GM12873 (cell line): ENCODE measurements at regions not wholly inside any gene's neighbourhood (a gene's known extent, or its start where the extent isn't known, plus 50 kb on each side); places are given as distances from the start of the nearest gene placed in this dataset.

Experiments used
- CTCF ChIP-seq: IDR thresholded peaks from 2 replicates; pipeline ENCODE4 v1.5.1; 2012; ENCODE audit warnings: low read depth, mild to moderate bottlenecking, moderate library complexity, low read length, control low read depth; ENCODE audit not compliant: insufficient read depth; ENCODE audit errors: missing control alignments

- TF ChIP-seq CTCF, result peak; percentile 67
Measured at GRCh38 chrX:55160685-55161552, 59.2 kb upstream of the PAGE5 start.

- TF ChIP-seq CTCF, result no peak
Measured at GRCh38 chrX:55161581-55161980, 58.6 kb upstream of the PAGE5 start.

GRCh38 chrX:55163171-55163570, 57.0 kb upstream of the PAGE5 start:
- no peak for TF ChIP-seq CTCF

GRCh38 chrX:55167124-55167803, 52.9 kb upstream of the PAGE5 start:
- no peak for TF ChIP-seq CTCF

GRCh38 chrX:55167901-55168300, 52.2 kb upstream of the PAGE5 start:
- no peak for TF ChIP-seq CTCF

- TF ChIP-seq CTCF, result no peak
Measured at GRCh38 chrX:55169782-55170181, 50.4 kb upstream of the PAGE5 start.
